Stomach (tissue), 4 donors: ENCODE measurements at regions not wholly inside any gene's neighbourhood (a gene's known extent, or its start where the extent isn't known, plus 50 kb on each side); places are given as distances from the start of the nearest gene placed in this dataset.

Experiments
- POLR2A ChIP-seq, 4 donors: fragments of 450-650 bp; IDR thresholded peaks; one replicate each; pipeline ENCODE4 v1.6.1; 2016; ENCODE audit warnings: antibody characterized with exemption in 4 of 4, control low read depth in 2 of 4, mild to moderate bottlenecking in 1 of 4, moderate library complexity in 1 of 4
- POLR2AphosphoS5 ChIP-seq, 3 donors: sonication (generic); formaldehyde crosslinking; IDR thresholded peaks; one replicate each; pipeline ENCODE4 v1.6.1; 2016; ENCODE audit warnings: antibody characterized with exemption in 3 of 3
- TF ChIP-seq, protein P1 (sequence below), 7 experiments: fragments of 450-650 bp in 4 of 7; fragments of 200-600 bp in 3 of 7; sonication (generic) in 3 of 7; IDR thresholded peaks; one replicate each; pipeline ENCODE4 v1.5.1; 2016 to 2019; ENCODE audit warnings: antibody characterized with exemption in 7 of 7, control low read depth in 2 of 7, mild to moderate bottlenecking in 1 of 7

GRCh38 chr15:47186075-47186474 lies 531.2 kb upstream of the SEMA6D start:
- TF ChIP-seq, protein P1, sequence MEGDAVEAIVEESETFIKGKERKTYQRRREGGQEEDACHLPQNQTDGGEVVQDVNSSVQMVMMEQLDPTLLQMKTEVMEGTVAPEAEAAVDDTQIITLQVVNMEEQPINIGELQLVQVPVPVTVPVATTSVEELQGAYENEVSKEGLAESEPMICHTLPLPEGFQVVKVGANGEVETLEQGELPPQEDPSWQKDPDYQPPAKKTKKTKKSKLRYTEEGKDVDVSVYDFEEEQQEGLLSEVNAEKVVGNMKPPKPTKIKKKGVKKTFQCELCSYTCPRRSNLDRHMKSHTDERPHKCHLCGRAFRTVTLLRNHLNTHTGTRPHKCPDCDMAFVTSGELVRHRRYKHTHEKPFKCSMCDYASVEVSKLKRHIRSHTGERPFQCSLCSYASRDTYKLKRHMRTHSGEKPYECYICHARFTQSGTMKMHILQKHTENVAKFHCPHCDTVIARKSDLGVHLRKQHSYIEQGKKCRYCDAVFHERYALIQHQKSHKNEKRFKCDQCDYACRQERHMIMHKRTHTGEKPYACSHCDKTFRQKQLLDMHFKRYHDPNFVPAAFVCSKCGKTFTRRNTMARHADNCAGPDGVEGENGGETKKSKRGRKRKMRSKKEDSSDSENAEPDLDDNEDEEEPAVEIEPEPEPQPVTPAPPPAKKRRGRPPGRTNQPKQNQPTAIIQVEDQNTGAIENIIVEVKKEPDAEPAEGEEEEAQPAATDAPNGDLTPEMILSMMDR (IDR thresholded peaks at IDR 0.05) = no peak
- no peak for TF ChIP-seq POLR2AphosphoS5 (IDR thresholded peaks at IDR 0.05)
- no peak for TF ChIP-seq POLR2A (IDR thresholded peaks at IDR 0.05)
